GM12878 (cell line): ENCODE measurements at regions not wholly inside any gene's neighbourhood (a gene's known extent, or its start where the extent isn't known, plus 50 kb on each side); places are given as distances from the start of the nearest gene placed in this dataset.

ENCODE experiments used
- ATAC-seq: fragments of 200-7000 bp; cut with Tn5 transposase; 3 replicates; pipeline ENCODE4 v1.9.1; 2020; ENCODE audit warnings: mild to moderate bottlenecking, moderate library complexity
- BruUV-seq: library from RNA; stranded (reverse); fragments of 400-500 nt; replicated peaks from 2 replicates; lab custom pipeline; 2021; lab: Mats Ljungman, UMichigan
- CTCF ChIA-PET: fragments of 300-600 bp; sonication (Branson Sonifier 250); formaldehyde crosslinking; extraction: SDS; loops from one replicate; lab custom pipeline; 2021; ENCODE audit warnings: inconsistent platforms; lab: Yijun Ruan, JAX
- POLR2A ChIA-PET: fragments of 350-600 bp; formaldehyde crosslinking; extraction: SDS; loops from one replicate; lab custom pipeline; 2021; ENCODE audit warnings: inconsistent platforms; lab: Charles Lee
- RAD21 ChIA-PET: fragments of 300-600 bp; sonication (Branson Sonifier 250); formaldehyde crosslinking; loops from one replicate; lab custom pipeline; 2023; ENCODE audit warnings: antibody characterized with exemption; ENCODE audit not compliant: unreplicated experiment; lab: Charles Lee
- SMC1A ChIA-PET: fragments of 300-600 bp; sonication (Branson Sonifier 250); formaldehyde crosslinking; loops from one replicate; lab custom pipeline; 2023; ENCODE audit not compliant: unreplicated experiment, uncharacterized antibody; lab: Charles Lee
- DNase-seq: peaks from one replicate; pipeline ENCODE4 v3.0.0-alpha.2; 2011; ENCODE audit warnings: low read depth, low spot score
- FAIRE-seq: peaks from 3 replicates; lab custom pipeline; 2011; peaks lifted over from hg19 to GRCh38; lab: Jason Lieb, UNC
- H2AFZ ChIP-seq: 2 replicates; pipeline ENCODE4 v1.6.0; 2011; ENCODE audit warnings: low read depth, low read length, control low read depth; ENCODE audit not compliant: control insufficient read depth
- H3K27ac ChIP-seq: 2 replicates; pipeline ENCODE4 v1.5.1; 2011; ENCODE audit warnings: control low read depth; ENCODE audit not compliant: control insufficient read depth, insufficient read depth
- H3K27me3 ChIP-seq, 2 experiments: replicated peaks in 1 of 2; 2 replicates each; pipeline versions ENCODE4 v1.6.0 to v1.6.1; 2011; ENCODE audit warnings: low read length in 1 of 2; ENCODE audit not compliant: control insufficient read depth in 2 of 2, insufficient read depth in 2 of 2
- H3K36me3 ChIP-seq, 2 experiments: 2 replicates each; pipeline ENCODE4 v1.5.1; 2011; ENCODE audit warnings: low read length in 1 of 2; ENCODE audit not compliant: control insufficient read depth in 2 of 2, insufficient read depth in 2 of 2
- H3K4me1 ChIP-seq: 2 replicates; pipeline ENCODE4 v1.6.1; 2011; ENCODE audit warnings: mild to moderate bottlenecking, low read length, moderate library complexity, mixed read lengths; ENCODE audit not compliant: control insufficient read depth, insufficient read depth
- H3K4me2 ChIP-seq: 2 replicates; pipeline ENCODE4 v1.6.0; 2011; ENCODE audit warnings: control low read depth; ENCODE audit not compliant: control insufficient read depth, insufficient read depth
- H3K4me3 ChIP-seq: fragments of 200-600 bp; sonication (generic); 2 replicates; pipeline ENCODE4 v1.5.1; 2016
- H3K79me2 ChIP-seq: 2 replicates; pipeline ENCODE4 v1.6.0; 2011; ENCODE audit warnings: low read length; ENCODE audit not compliant: control insufficient read depth, insufficient read depth
- H3K9ac ChIP-seq: 2 replicates; pipeline ENCODE4 v1.8.0; 2011; ENCODE audit warnings: low read length, control low read depth, mixed read lengths; ENCODE audit not compliant: control insufficient read depth, insufficient read depth
- H3K9me3 ChIP-seq: replicated peaks from 3 replicates; pipeline ENCODE4 v1.5.1; 2011; ENCODE audit warnings: mild to moderate bottlenecking, low read length; ENCODE audit not compliant: control insufficient read depth, insufficient read depth
- H4K20me1 ChIP-seq: 2 replicates; pipeline ENCODE4 v1.6.0; 2011; ENCODE audit not compliant: control insufficient read depth, insufficient read depth
- MEF2A ChIP-seq: IDR thresholded peaks from 2 replicates; pipeline ENCODE4 v1.6.1; 2011; ENCODE audit warnings: low read depth, mild to moderate bottlenecking, low read length, moderate library complexity; ENCODE audit not compliant: insufficient read depth
- YY1 ChIP-seq: IDR thresholded peaks from 2 replicates; pipeline ENCODE4 v1.6.1; 2011; ENCODE audit warnings: low read depth, mild to moderate bottlenecking, low read length
- WGBS: methylation state at CpG from one replicate; pipeline ENCODE4 v1.1.6; 2016; ENCODE audit warnings: low lambda C conversion rate; ENCODE audit not compliant: insufficient replicate concordance, insufficient coverage; ENCODE audit errors: missing lambda C conversion rate; 5-methylcytosine and 5-hydroxymethylcytosine counted together
- in situ Hi-C: fragments of 300-500 bp; cut with MboI; formaldehyde crosslinking; loops from 9 replicates; pipeline ENCODE4 v1.14.3; 2018; ENCODE audit warnings: mixed read lengths
- intact Hi-C: fragments of 100-400 bp; cut with micrococcal nuclease; formaldehyde crosslinking; loops from one replicate; pipeline ENCODE4 v1.14.2; 2022; ENCODE audit not compliant: unreplicated experiment
- TF ChIP-seq, protein P1 (sequence below): fragments of 450-650 bp; IDR thresholded peaks from 2 replicates; pipeline ENCODE4 v1.6.1; 2016; ENCODE audit warnings: mild to moderate bottlenecking, moderate library complexity, borderline replicate concordance

DNA sequence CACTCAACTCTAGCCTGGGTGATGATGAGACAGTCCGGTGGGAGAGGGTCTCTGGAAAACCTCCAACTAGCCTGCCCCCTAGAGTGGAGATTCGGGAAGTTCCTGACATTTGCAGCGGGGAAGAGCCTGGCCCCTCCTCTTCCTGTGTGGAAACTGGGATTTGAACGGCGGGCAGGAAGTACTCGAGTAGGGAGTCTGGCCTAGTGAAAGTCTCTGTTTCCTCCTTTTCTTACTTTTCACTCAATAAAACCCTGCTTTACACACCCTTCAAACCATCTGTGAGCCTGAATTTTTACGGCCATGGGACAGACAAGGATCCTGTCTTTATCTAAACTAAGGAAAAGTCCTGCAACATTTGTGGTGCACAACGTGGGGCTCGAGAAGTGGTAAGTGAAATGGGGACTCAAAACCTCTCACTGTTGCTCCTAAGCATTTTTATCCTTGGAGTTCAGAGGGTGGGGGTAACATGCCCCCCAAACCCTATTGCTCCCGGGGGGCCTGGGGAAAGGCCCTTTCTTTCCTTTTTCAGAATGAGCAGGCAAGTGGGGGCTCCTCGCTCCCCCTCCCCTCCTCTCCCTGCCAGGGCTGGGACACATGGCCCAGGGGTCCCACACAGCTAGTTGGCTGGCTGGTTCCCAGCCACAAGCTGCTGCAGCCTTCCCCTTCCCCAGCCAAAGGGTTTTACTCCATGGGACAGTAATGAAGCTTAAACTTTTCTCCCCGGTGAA, 224.7 kb upstream of the GBE1 start:
- POLR2A ChIA-PET: interaction anchor here (0.6 kb wide), 1 partner anchor 327 kb away, joined by 4 read pairs; no protein-coding TSS in a partner anchor
- H3K79me2 ChIP-seq: no peaks in the 10 kb centered on the region
- TF ChIP-seq MEF2A: no peak
- TF ChIP-seq, protein P1, sequence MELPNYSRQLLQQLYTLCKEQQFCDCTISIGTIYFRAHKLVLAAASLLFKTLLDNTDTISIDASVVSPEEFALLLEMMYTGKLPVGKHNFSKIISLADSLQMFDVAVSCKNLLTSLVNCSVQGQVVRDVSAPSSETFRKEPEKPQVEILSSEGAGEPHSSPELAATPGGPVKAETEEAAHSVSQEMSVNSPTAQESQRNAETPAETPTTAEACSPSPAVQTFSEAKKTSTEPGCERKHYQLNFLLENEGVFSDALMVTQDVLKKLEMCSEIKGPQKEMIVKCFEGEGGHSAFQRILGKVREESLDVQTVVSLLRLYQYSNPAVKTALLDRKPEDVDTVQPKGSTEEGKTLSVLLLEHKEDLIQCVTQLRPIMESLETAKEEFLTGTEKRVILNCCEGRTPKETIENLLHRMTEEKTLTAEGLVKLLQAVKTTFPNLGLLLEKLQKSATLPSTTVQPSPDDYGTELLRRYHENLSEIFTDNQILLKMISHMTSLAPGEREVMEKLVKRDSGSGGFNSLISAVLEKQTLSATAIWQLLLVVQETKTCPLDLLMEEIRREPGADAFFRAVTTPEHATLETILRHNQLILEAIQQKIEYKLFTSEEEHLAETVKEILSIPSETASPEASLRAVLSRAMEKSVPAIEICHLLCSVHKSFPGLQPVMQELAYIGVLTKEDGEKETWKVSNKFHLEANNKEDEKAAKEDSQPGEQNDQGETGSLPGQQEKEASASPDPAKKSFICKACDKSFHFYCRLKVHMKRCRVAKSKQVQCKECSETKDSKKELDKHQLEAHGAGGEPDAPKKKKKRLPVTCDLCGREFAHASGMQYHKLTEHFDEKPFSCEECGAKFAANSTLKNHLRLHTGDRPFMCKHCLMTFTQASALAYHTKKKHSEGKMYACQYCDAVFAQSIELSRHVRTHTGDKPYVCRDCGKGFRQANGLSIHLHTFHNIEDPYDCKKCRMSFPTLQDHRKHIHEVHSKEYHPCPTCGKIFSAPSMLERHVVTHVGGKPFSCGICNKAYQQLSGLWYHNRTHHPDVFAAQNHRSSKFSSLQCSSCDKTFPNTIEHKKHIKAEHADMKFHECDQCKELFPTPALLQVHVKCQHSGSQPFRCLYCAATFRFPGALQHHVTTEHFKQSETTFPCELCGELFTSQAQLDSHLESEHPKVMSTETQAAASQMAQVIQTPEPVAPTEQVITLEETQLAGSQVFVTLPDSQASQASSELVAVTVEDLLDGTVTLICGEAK: no peak
- no peak for TF ChIP-seq YY1
- no peaks in the 10 kb centered on the region for H3K27me3 ChIP-seq
- ATAC-seq (no peak), FAIRE-seq (no peak), DNase-seq (no peak)
- no peaks in the 10 kb centered on the region for H3K4me1 ChIP-seq
- H3K4me2 ChIP-seq: no peak overlapping the region
- CTCF ChIA-PET: no interaction called here
- no peaks in the 10 kb centered on the region for H3K9me3 ChIP-seq
- H3K4me3 ChIP-seq: no peak overlapping the region
- in situ Hi-C loops: no loop called here
- no TSS peak for BruUV-seq
- RAD21 ChIA-PET: no interaction called here
- 47% methylated on average over 11 of the region's 12 CpGs for WGBS
- no peaks in the 10 kb centered on the region for H3K36me3 ChIP-seq
- intact Hi-C loops: no loop called here
- no peak overlapping the region for H2AFZ ChIP-seq
- H3K9ac ChIP-seq: no peak overlapping the region
- H4K20me1 ChIP-seq: no peaks in the 10 kb centered on the region
- SMC1A ChIA-PET: no interaction called here
- no peak overlapping the region for H3K27ac ChIP-seq
